WTC11 (cell line): ENCODE measurements at regions not wholly inside any gene's neighbourhood (a gene's known extent, or its start where the extent isn't known, plus 50 kb on each side); places are given as distances from the start of the nearest gene placed in this dataset.

Experiments used
- ATAC-seq: fragments of 200-7000 bp; cut with Tn5 transposase; 2 replicates; pipeline ENCODE4 v1.10.0; 2021; ENCODE audit warnings: mild to moderate bottlenecking, moderate library complexity
- CTCF ChIA-PET: fragments of 300-600 bp; sonication (Branson Sonifier 250); formaldehyde crosslinking; loops from one replicate; lab custom pipeline; 2021; ENCODE audit warnings: antibody characterized with exemption; lab: Charles Lee
- POLR2A ChIA-PET: fragments of 350-600 bp; sonication (Branson Sonifier 250); formaldehyde crosslinking; loops from one replicate; lab custom pipeline; 2021; ENCODE audit warnings: antibody characterized with exemption; lab: Charles Lee
- DNase-seq: peaks from one replicate; pipeline ENCODE4 v3.0.0; 2021; ENCODE audit warnings: low spot score
- H3K27ac Mint-ChIP-seq: 2 replicates; pipeline ENCODE4 v1.8.0; 2021; ENCODE audit warnings: mixed read lengths
- H3K27me3 Mint-ChIP-seq: 2 replicates; pipeline ENCODE4 v1.8.0; 2021; ENCODE audit warnings: low read depth, mild to moderate bottlenecking, moderate library complexity, mixed read lengths
- H3K36me3 Mint-ChIP-seq: 2 replicates; pipeline ENCODE4 v1.8.0; 2021; ENCODE audit warnings: mixed read lengths
- H3K4me1 Mint-ChIP-seq: 2 replicates; pipeline ENCODE4 v1.8.0; 2022; ENCODE audit warnings: mixed read lengths
- H3K4me3 Mint-ChIP-seq: 2 replicates; pipeline ENCODE4 v1.8.0; 2021; ENCODE audit warnings: mild to moderate bottlenecking, moderate library complexity, mixed read lengths
- H3K9me3 Mint-ChIP-seq: 2 replicates; pipeline ENCODE4 v1.8.0; 2021; ENCODE audit warnings: mixed read lengths
- ATF1 ChIP-seq: sonication (generic); formaldehyde crosslinking; IDR thresholded peaks from 2 replicates; pipeline ENCODE4 v1.8.1; 2023; ENCODE audit warnings: mild to moderate bottlenecking, moderate library complexity, missing genetic modification reagents
- EMX1 ChIP-seq: fragments of 250-450 bp; sonication (Bioruptor Pico); IDR thresholded peaks from 2 replicates; pipeline ENCODE4 v1.8.0; 2021; ENCODE audit warnings: mild to moderate bottlenecking
- FOXP1 ChIP-seq: sonication (generic); formaldehyde crosslinking; IDR thresholded peaks from 2 replicates; pipeline ENCODE4 v1.8.0; 2022; ENCODE audit warnings: missing genetic modification reagents, mild to moderate bottlenecking, moderate library complexity, borderline replicate concordance
- NFYB ChIP-seq: sonication (generic); formaldehyde crosslinking; conservative IDR thresholded peaks from 2 replicates; pipeline ENCODE4 v1.8.0; 2022; ENCODE audit warnings: low read depth, missing genetic modification reagents
- NR1H2 ChIP-seq: sonication (generic); formaldehyde crosslinking; IDR thresholded peaks from 2 replicates; pipeline ENCODE4 v1.9.0; 2021; ENCODE audit warnings: mild to moderate bottlenecking, moderate library complexity, missing genetic modification reagents
- TEAD4 ChIP-seq: sonication (generic); formaldehyde crosslinking; IDR thresholded peaks from 2 replicates; pipeline ENCODE4 v1.8.0; 2022; ENCODE audit warnings: mild to moderate bottlenecking, missing genetic modification reagents
- ZNF219 ChIP-seq: sonication (generic); formaldehyde crosslinking; IDR thresholded peaks from 2 replicates; pipeline ENCODE4 v1.8.0; 2023; ENCODE audit warnings: missing genetic modification reagents, mild to moderate bottlenecking, borderline replicate concordance
- ZNF232 ChIP-seq: sonication (generic); formaldehyde crosslinking; IDR thresholded peaks from 2 replicates; pipeline ENCODE4 v1.8.0; 2022; ENCODE audit warnings: mild to moderate bottlenecking, missing genetic modification reagents
- ZNF263 ChIP-seq: sonication (generic); formaldehyde crosslinking; IDR thresholded peaks from 2 replicates; pipeline ENCODE4 v1.8.1; 2022; ENCODE audit warnings: low read depth, mild to moderate bottlenecking, moderate library complexity, missing genetic modification reagents
- ZNF423 ChIP-seq: fragments of 250-450 bp; sonication (Bioruptor Pico); IDR thresholded peaks from 2 replicates; pipeline ENCODE4 v2.1.2; 2022; ENCODE audit warnings: mild to moderate bottlenecking, moderate library complexity
- TF ChIP-seq, protein P1 (sequence below): sonication (generic); formaldehyde crosslinking; IDR thresholded peaks from 2 replicates; pipeline ENCODE4 v1.8.0; 2022; ENCODE audit warnings: mild to moderate bottlenecking, missing genetic modification reagents
- TF ChIP-seq, protein P2 (sequence below): sonication (generic); formaldehyde crosslinking; IDR thresholded peaks from 2 replicates; pipeline ENCODE4 v1.8.1; 2022; ENCODE audit warnings: low read depth, missing genetic modification reagents, borderline replicate concordance
- TF ChIP-seq, protein P3 (sequence below): sonication (generic); formaldehyde crosslinking; IDR thresholded peaks from 2 replicates; pipeline ENCODE4 v1.8.1; 2023; ENCODE audit warnings: mild to moderate bottlenecking, missing genetic modification reagents, moderate library complexity
- TF ChIP-seq, protein P4 (sequence below): sonication (generic); formaldehyde crosslinking; IDR thresholded peaks from 2 replicates; pipeline ENCODE4 v1.8.0; 2023; ENCODE audit warnings: mild to moderate bottlenecking, missing genetic modification reagents
- TF ChIP-seq, protein P5 (sequence below): fragments of 250-450 bp; sonication (Bioruptor Pico); IDR thresholded peaks from 2 replicates; pipeline ENCODE4 v1.9.0; 2021; ENCODE audit warnings: mild to moderate bottlenecking
- TF ChIP-seq, protein P6 (sequence below): sonication (generic); formaldehyde crosslinking; conservative IDR thresholded peaks from 2 replicates; pipeline ENCODE4 v1.8.1; 2023; ENCODE audit warnings: mild to moderate bottlenecking, low read depth, missing genetic modification reagents, moderate library complexity
- TF ChIP-seq, protein P7 (sequence below): fragments of 250-450 bp; sonication (Bioruptor Pico); IDR thresholded peaks from 2 replicates; pipeline ENCODE4 v1.9.0; 2021; ENCODE audit warnings: mild to moderate bottlenecking
- TF ChIP-seq, protein P8 (sequence below): sonication (generic); formaldehyde crosslinking; IDR thresholded peaks from 2 replicates; pipeline ENCODE4 v1.8.1; 2023; ENCODE audit warnings: mild to moderate bottlenecking, missing genetic modification reagents
- TF ChIP-seq, protein P9 (sequence below): fragments of 200-600 bp; IDR thresholded peaks from 2 replicates; pipeline ENCODE4 v1.8.0; 2022; ENCODE audit warnings: antibody characterized with exemption

DNA sequence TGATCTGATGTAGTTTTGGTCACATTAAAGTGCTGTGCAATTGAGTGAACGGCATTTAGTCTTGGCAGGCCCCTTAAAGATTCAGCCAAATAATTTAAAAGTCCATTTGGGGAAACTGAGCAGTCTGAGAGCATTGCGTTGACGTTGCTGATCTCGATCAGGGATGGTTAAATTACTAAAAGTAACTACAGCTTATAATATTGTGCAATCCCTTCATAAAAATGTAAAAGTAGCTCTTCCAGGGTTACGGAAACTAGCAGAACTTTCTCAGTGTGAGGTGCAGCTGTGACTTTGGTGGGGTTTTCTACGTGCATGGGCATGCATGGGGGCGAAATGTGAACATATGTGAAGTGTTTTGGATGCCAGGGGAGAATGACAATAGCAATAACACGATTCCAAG, 184.5 kb upstream of the RNF32 start (continued):
- TF ChIP-seq, protein P1, sequence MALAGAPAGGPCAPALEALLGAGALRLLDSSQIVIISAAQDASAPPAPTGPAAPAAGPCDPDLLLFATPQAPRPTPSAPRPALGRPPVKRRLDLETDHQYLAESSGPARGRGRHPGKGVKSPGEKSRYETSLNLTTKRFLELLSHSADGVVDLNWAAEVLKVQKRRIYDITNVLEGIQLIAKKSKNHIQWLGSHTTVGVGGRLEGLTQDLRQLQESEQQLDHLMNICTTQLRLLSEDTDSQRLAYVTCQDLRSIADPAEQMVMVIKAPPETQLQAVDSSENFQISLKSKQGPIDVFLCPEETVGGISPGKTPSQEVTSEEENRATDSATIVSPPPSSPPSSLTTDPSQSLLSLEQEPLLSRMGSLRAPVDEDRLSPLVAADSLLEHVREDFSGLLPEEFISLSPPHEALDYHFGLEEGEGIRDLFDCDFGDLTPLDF (CRISPR knock-in tag), result no peak
- no peak for TF ChIP-seq EMX1 (CRISPR knock-in tag)
- TF ChIP-seq, protein P2, sequence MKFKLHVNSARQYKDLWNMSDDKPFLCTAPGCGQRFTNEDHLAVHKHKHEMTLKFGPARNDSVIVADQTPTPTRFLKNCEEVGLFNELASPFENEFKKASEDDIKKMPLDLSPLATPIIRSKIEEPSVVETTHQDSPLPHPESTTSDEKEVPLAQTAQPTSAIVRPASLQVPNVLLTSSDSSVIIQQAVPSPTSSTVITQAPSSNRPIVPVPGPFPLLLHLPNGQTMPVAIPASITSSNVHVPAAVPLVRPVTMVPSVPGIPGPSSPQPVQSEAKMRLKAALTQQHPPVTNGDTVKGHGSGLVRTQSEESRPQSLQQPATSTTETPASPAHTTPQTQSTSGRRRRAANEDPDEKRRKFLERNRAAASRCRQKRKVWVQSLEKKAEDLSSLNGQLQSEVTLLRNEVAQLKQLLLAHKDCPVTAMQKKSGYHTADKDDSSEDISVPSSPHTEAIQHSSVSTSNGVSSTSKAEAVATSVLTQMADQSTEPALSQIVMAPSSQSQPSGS (CRISPR knock-in tag), result no peak
- no peak for TF ChIP-seq NFYB

DNA sequence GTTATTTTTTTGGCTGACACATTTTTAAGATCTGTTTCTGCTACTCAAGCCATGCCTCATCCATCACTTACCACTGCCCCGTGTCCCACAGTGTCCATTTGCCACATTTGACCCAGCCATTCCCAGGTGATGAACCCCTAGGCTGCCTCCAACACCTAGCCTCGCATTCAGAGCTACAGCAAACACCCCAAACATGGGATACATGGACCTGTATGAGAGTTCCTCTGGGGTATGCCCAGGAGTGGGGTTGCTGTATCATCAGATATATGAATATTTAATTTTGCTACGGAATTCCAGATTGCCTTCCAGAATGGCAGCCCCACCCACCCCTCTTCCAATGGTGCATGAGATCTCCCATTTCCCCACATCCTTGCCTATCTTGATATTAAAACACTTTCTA, 190.1 kb upstream of the RNF32 start:
- TF ChIP-seq, protein P3, sequence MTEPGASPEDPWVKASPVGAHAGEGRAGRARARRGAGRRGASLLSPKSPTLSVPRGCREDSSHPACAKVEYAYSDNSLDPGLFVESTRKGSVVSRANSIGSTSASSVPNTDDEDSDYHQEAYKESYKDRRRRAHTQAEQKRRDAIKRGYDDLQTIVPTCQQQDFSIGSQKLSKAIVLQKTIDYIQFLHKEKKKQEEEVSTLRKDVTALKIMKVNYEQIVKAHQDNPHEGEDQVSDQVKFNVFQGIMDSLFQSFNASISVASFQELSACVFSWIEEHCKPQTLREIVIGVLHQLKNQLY (CRISPR knock-in tag), result no peak
- TF ChIP-seq FOXP1 (CRISPR knock-in tag) (no peak), ATF1 (CRISPR knock-in tag) (no peak), ZNF263 (CRISPR knock-in tag) (no peak), NR1H2 (CRISPR knock-in tag) (no peak), ZNF423 (no peak), ZNF232 (CRISPR knock-in tag) (no peak), TEAD4 (CRISPR knock-in tag) (no peak), ZNF219 (CRISPR knock-in tag) (no peak)
- TF ChIP-seq, protein P4, sequence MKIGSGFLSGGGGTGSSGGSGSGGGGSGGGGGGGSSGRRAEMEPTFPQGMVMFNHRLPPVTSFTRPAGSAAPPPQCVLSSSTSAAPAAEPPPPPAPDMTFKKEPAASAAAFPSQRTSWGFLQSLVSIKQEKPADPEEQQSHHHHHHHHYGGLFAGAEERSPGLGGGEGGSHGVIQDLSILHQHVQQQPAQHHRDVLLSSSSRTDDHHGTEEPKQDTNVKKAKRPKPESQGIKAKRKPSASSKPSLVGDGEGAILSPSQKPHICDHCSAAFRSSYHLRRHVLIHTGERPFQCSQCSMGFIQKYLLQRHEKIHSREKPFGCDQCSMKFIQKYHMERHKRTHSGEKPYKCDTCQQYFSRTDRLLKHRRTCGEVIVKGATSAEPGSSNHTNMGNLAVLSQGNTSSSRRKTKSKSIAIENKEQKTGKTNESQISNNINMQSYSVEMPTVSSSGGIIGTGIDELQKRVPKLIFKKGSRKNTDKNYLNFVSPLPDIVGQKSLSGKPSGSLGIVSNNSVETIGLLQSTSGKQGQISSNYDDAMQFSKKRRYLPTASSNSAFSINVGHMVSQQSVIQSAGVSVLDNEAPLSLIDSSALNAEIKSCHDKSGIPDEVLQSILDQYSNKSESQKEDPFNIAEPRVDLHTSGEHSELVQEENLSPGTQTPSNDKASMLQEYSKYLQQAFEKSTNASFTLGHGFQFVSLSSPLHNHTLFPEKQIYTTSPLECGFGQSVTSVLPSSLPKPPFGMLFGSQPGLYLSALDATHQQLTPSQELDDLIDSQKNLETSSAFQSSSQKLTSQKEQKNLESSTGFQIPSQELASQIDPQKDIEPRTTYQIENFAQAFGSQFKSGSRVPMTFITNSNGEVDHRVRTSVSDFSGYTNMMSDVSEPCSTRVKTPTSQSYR (CRISPR knock-in tag), result no peak
- TF ChIP-seq, protein P5, sequence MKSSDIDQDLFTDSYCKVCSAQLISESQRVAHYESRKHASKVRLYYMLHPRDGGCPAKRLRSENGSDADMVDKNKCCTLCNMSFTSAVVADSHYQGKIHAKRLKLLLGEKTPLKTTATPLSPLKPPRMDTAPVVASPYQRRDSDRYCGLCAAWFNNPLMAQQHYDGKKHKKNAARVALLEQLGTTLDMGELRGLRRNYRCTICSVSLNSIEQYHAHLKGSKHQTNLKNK (CRISPR knock-in tag), result no peak
- TF ChIP-seq, protein P6, sequence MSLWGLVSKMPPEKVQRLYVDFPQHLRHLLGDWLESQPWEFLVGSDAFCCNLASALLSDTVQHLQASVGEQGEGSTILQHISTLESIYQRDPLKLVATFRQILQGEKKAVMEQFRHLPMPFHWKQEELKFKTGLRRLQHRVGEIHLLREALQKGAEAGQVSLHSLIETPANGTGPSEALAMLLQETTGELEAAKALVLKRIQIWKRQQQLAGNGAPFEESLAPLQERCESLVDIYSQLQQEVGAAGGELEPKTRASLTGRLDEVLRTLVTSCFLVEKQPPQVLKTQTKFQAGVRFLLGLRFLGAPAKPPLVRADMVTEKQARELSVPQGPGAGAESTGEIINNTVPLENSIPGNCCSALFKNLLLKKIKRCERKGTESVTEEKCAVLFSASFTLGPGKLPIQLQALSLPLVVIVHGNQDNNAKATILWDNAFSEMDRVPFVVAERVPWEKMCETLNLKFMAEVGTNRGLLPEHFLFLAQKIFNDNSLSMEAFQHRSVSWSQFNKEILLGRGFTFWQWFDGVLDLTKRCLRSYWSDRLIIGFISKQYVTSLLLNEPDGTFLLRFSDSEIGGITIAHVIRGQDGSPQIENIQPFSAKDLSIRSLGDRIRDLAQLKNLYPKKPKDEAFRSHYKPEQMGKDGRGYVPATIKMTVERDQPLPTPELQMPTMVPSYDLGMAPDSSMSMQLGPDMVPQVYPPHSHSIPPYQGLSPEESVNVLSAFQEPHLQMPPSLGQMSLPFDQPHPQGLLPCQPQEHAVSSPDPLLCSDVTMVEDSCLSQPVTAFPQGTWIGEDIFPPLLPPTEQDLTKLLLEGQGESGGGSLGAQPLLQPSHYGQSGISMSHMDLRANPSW (CRISPR knock-in tag), result no peak
- TF ChIP-seq, protein P7, sequence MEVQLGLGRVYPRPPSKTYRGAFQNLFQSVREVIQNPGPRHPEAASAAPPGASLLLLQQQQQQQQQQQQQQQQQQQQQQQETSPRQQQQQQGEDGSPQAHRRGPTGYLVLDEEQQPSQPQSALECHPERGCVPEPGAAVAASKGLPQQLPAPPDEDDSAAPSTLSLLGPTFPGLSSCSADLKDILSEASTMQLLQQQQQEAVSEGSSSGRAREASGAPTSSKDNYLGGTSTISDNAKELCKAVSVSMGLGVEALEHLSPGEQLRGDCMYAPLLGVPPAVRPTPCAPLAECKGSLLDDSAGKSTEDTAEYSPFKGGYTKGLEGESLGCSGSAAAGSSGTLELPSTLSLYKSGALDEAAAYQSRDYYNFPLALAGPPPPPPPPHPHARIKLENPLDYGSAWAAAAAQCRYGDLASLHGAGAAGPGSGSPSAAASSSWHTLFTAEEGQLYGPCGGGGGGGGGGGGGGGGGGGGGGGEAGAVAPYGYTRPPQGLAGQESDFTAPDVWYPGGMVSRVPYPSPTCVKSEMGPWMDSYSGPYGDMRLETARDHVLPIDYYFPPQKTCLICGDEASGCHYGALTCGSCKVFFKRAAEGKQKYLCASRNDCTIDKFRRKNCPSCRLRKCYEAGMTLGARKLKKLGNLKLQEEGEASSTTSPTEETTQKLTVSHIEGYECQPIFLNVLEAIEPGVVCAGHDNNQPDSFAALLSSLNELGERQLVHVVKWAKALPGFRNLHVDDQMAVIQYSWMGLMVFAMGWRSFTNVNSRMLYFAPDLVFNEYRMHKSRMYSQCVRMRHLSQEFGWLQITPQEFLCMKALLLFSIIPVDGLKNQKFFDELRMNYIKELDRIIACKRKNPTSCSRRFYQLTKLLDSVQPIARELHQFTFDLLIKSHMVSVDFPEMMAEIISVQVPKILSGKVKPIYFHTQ (CRISPR knock-in tag), result no peak
- TF ChIP-seq, protein P8, sequence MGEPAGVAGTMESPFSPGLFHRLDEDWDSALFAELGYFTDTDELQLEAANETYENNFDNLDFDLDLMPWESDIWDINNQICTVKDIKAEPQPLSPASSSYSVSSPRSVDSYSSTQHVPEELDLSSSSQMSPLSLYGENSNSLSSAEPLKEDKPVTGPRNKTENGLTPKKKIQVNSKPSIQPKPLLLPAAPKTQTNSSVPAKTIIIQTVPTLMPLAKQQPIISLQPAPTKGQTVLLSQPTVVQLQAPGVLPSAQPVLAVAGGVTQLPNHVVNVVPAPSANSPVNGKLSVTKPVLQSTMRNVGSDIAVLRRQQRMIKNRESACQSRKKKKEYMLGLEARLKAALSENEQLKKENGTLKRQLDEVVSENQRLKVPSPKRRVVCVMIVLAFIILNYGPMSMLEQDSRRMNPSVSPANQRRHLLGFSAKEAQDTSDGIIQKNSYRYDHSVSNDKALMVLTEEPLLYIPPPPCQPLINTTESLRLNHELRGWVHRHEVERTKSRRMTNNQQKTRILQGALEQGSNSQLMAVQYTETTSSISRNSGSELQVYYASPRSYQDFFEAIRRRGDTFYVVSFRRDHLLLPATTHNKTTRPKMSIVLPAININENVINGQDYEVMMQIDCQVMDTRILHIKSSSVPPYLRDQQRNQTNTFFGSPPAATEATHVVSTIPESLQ (CRISPR knock-in tag), result no peak
- TF ChIP-seq, protein P9, sequence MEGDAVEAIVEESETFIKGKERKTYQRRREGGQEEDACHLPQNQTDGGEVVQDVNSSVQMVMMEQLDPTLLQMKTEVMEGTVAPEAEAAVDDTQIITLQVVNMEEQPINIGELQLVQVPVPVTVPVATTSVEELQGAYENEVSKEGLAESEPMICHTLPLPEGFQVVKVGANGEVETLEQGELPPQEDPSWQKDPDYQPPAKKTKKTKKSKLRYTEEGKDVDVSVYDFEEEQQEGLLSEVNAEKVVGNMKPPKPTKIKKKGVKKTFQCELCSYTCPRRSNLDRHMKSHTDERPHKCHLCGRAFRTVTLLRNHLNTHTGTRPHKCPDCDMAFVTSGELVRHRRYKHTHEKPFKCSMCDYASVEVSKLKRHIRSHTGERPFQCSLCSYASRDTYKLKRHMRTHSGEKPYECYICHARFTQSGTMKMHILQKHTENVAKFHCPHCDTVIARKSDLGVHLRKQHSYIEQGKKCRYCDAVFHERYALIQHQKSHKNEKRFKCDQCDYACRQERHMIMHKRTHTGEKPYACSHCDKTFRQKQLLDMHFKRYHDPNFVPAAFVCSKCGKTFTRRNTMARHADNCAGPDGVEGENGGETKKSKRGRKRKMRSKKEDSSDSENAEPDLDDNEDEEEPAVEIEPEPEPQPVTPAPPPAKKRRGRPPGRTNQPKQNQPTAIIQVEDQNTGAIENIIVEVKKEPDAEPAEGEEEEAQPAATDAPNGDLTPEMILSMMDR, result no peak
- H3K27me3 Mint-ChIP-seq, result no peaks in the 10 kb centered on the region
- DNase-seq, result no peak
- H3K27ac Mint-ChIP-seq, result no peak overlapping the region
- no peak overlapping the region for H3K4me3 Mint-ChIP-seq
- no peak for ATAC-seq
- ChIA-PET CTCF (no interaction called here), POLR2A (no interaction called here)
- H3K4me1 Mint-ChIP-seq, result no peaks in the 10 kb centered on the region
- peaks cover 3% of the 10 kb centered on the region; the same call in 1 of the 2 replicates for H3K36me3 Mint-ChIP-seq
- peaks cover 12% of the 10 kb centered on the region for H3K9me3 Mint-ChIP-seq
